Cardiac fibroblast (primary cell): ENCODE measurements at regions not wholly inside any gene's neighbourhood (a gene's known extent, or its start where the extent isn't known, plus 50 kb on each side); places are given as distances from the start of the nearest gene placed in this dataset.

Experiments
- DNase-seq, 2 donors: peaks; one replicate each; pipeline versions ENCODE4 v3.0.0 to v3.0.0-alpha.2; 2010; ENCODE audit warnings: low read depth in 2 of 2
- H3K4me3 ChIP-seq, 2 donors: replicated peaks in 1 of 2; 1 replicate in 1 of 2; 2 replicates in 1 of 2; pipeline ENCODE4 v1.5.1; 2011; ENCODE audit warnings: low read depth in 2 of 2, low read length in 2 of 2, mild to moderate bottlenecking in 2 of 2, moderate library complexity in 1 of 2
- CTCF ChIP-seq: IDR thresholded peaks from one replicate; pipeline ENCODE4 v1.5.1; 2011; ENCODE audit warnings: low read depth, mild to moderate bottlenecking, low read length, inconsistent platforms

- no peak for DNase-seq
- TF ChIP-seq CTCF, result no peak
These were observed 175.1 kb downstream of the SHQ1 start for GRCh38 chr3:72673011-72673771.

GRCh38 chr3:72669224-72669623 lies 179.0 kb downstream of the SHQ1 start:
- no peak for TF ChIP-seq CTCF
- no peak overlapping the region for H3K4me3 ChIP-seq
- no peak for DNase-seq

More at GRCh38 chr3:72673011-72673771, 175.1 kb downstream of the SHQ1 start:
- no peak overlapping the region for H3K4me3 ChIP-seq

- no peak overlapping the region for H3K4me3 ChIP-seq
- no peak for TF ChIP-seq CTCF
- no peak for DNase-seq
These were observed 181.8 kb downstream of the SHQ1 start for GRCh38 chr3:72666447-72666755.

- peak; percentile 29 to 53 for DNase-seq
- peak; percentile 54 for TF ChIP-seq CTCF
- H3K4me3 ChIP-seq, result no peak overlapping the region
These were observed 182.4 kb downstream of the SHQ1 start for GRCh38 chr3:72665701-72666446.

- no peak for DNase-seq
- no peak for TF ChIP-seq CTCF
- no peak overlapping the region for H3K4me3 ChIP-seq
These were observed 183.1 kb downstream of the SHQ1 start for GRCh38 chr3:72665103-72665502.

- TF ChIP-seq CTCF, result no peak
- no peak overlapping the region for H3K4me3 ChIP-seq
- DNase-seq, result peak; percentile 20 to 67
These were observed 183.9 kb downstream of the SHQ1 start for GRCh38 chr3:72664184-72664975.
